ENCODE measurements at regions not wholly inside any gene's neighbourhood (a gene's known extent, or its start where the extent isn't known, plus 50 kb on each side); places are given as distances from the start of the nearest gene placed in this dataset.
"Not testable (repeated sequence)": the region's sequence is repeated elsewhere in the genome, so short reads cannot be mapped to it uniquely, and the experiment has no call there.

- no peak for FAIRE-seq
- no peak for TF ChIP-seq CTCF (IDR thresholded peaks at IDR 0.05; ENCODE audit: insufficient read depth, missing control alignments)
- DNase-seq (ENCODE audit: insufficient read length, low spot score): no peak
Observed at GRCh38 chr7:50251765-50252164, 52.8 kb upstream of the IKZF1 start.

- no peak for FAIRE-seq
- no peak for DNase-seq (ENCODE audit: insufficient read length, low spot score)
- no peak for TF ChIP-seq CTCF (IDR thresholded peaks at IDR 0.05; ENCODE audit: insufficient read depth, missing control alignments)
Observed at GRCh38 chr7:50246551-50246950, 58.0 kb upstream of the IKZF1 start.

GRCh38 chr7:50242111-50242510 lies 62.4 kb upstream of the IKZF1 start:
- FAIRE-seq; DNase-seq (ENCODE audit: insufficient read length, low spot score): not testable (repeated sequence)

GRCh38 chr7:50240699-50241098 lies 63.8 kb upstream of the IKZF1 start:
- FAIRE-seq; DNase-seq (ENCODE audit: insufficient read length, low spot score): not testable (repeated sequence)

- peak; percentile 12 for TF ChIP-seq CTCF (IDR thresholded peaks at IDR 0.05; ENCODE audit: insufficient read depth, missing control alignments)
- no peak for DNase-seq (ENCODE audit: insufficient read length, low spot score)
- FAIRE-seq: no peak
Observed at GRCh38 chr7:50229964-50230363, 74.6 kb upstream of the IKZF1 start.

GRCh38 chr7:50228148-50228547 lies 76.4 kb upstream of the IKZF1 start:
- FAIRE-seq (no peak), DNase-seq (ENCODE audit: insufficient read length, low spot score) (no peak)
- TF ChIP-seq CTCF (IDR thresholded peaks at IDR 0.05; ENCODE audit: insufficient read depth, missing control alignments): no peak

GRCh38 chr7:50227726-50228125 lies 76.8 kb upstream of the IKZF1 start:
- no peak for TF ChIP-seq CTCF (IDR thresholded peaks at IDR 0.05; ENCODE audit: insufficient read depth, missing control alignments)
- DNase-seq (ENCODE audit: insufficient read length, low spot score): no peak
- FAIRE-seq: no peak

GRCh38 chr7:50226669-50227068 lies 77.8 kb upstream of the IKZF1 start:
- no peak for FAIRE-seq
- DNase-seq (ENCODE audit: insufficient read length, low spot score): no peak
- TF ChIP-seq CTCF (IDR thresholded peaks at IDR 0.05; ENCODE audit: insufficient read depth, missing control alignments): no peak

Data from D721Med (cell line).